DOHH2 (cell line): ENCODE measurements at regions not wholly inside any gene's neighbourhood (a gene's known extent, or its start where the extent isn't known, plus 50 kb on each side); places are given as distances from the start of the nearest gene placed in this dataset.
"Not testable (repeated sequence)": the region's sequence is repeated elsewhere in the genome, so short reads cannot be mapped to it uniquely, and the experiment has no call there.

Experiments
- H3F3A ChIP-seq: fragments of 200-600 bp; sonication (generic), shearing (Covaris generic); 2 replicates; pipeline ENCODE4 v1.6.0; 2016; ENCODE audit warnings: antibody characterized with exemption, mild to moderate bottlenecking; ENCODE audit not compliant: control insufficient read depth, insufficient read depth
- H3K27ac ChIP-seq: fragments of 200-600 bp; sonication (generic); 2 replicates; pipeline ENCODE4 v1.5.1; 2014; ENCODE audit warnings: low read depth, mild to moderate bottlenecking, low read length, moderate library complexity
- H3K27me3 ChIP-seq: fragments of 200-600 bp; sonication (generic); 2 replicates; pipeline ENCODE4 v1.6.1; 2014; ENCODE audit warnings: mild to moderate bottlenecking, low read length, mixed read lengths; ENCODE audit not compliant: control insufficient read depth
- H3K36me3 ChIP-seq: fragments of 200-600 bp; sonication (generic); 2 replicates; pipeline ENCODE4 v1.6.1; 2014; ENCODE audit warnings: mild to moderate bottlenecking, low read length, moderate library complexity, mixed read lengths; ENCODE audit not compliant: control insufficient read depth
- H3K4me1 ChIP-seq: fragments of 200-600 bp; sonication (generic); 2 replicates; pipeline ENCODE4 v1.6.1; 2014; ENCODE audit warnings: mild to moderate bottlenecking, low read length, mixed read lengths; ENCODE audit not compliant: control insufficient read depth
- H3K4me2 ChIP-seq: fragments of 200-600 bp; sonication (generic); 2 replicates; pipeline ENCODE4 v1.6.0; 2014; ENCODE audit warnings: mild to moderate bottlenecking, low read length, moderate library complexity
- H3K4me3 ChIP-seq: fragments of 200-600 bp; sonication (generic); 2 replicates; pipeline ENCODE4 v1.5.1; 2014; ENCODE audit warnings: mild to moderate bottlenecking, low read length, mixed read lengths
- H3K79me2 ChIP-seq: fragments of 200-600 bp; sonication (generic); 2 replicates; pipeline ENCODE4 v1.6.1; 2014; ENCODE audit warnings: mild to moderate bottlenecking, low read length, mixed read lengths; ENCODE audit not compliant: control insufficient read depth
- H3K9me2 ChIP-seq: fragments of 200-600 bp; sonication (generic); replicated peaks from 2 replicates; pipeline ENCODE4 v1.6.1; 2014; ENCODE audit warnings: mild to moderate bottlenecking, low read length, mixed read lengths; ENCODE audit not compliant: control insufficient read depth
- H3K9me3 ChIP-seq: fragments of 200-600 bp; sonication (generic); 2 replicates; pipeline ENCODE4 v1.6.1; 2014; ENCODE audit warnings: antibody characterized with exemption, low read length, mixed read lengths; ENCODE audit not compliant: control insufficient read depth, insufficient read depth
- H4K20me1 ChIP-seq: fragments of 200-600 bp; sonication (generic); 2 replicates; pipeline ENCODE4 v1.6.0; 2014; ENCODE audit warnings: low read depth, mild to moderate bottlenecking, antibody characterized with exemption, low read length, moderate library complexity; ENCODE audit not compliant: control insufficient read depth, insufficient read depth
- CTCF ChIP-seq: fragments of 200-600 bp; sonication (generic); IDR thresholded peaks from one replicate; pipeline ENCODE4 v1.5.1; 2014; ENCODE audit warnings: antibody characterized with exemption, mild to moderate bottlenecking, low read depth, low read length; ENCODE audit not compliant: poor library complexity, severe bottlenecking
- EZH2phosphoT487 ChIP-seq: fragments of 200-600 bp; sonication (generic); IDR thresholded peaks from 2 replicates; pipeline ENCODE4 v1.6.1; 2017; ENCODE audit warnings: borderline replicate concordance, mild to moderate bottlenecking, antibody characterized with exemption, low read length, moderate library complexity, mixed read lengths

GRCh38 chr15:91649831-91650321, 203.6 kb upstream of the SLCO3A1 start:
- H3K27me3 ChIP-seq, result peaks cover 3% of the 10 kb centered on the region; the same call in 1 of the 2 replicates
- H3K4me1 ChIP-seq, result no peaks in the 10 kb centered on the region
- H3K27ac ChIP-seq, result no peak overlapping the region
- no peak overlapping the region for H3K4me3 ChIP-seq
- no peaks in the 10 kb centered on the region; the same call in 1 of the 2 replicates for H3F3A ChIP-seq
- no peaks in the 10 kb centered on the region for H3K79me2 ChIP-seq
- no peaks in the 10 kb centered on the region for H3K36me3 ChIP-seq
- H3K9me3 ChIP-seq, result no peaks in the 10 kb centered on the region
- no peaks in the 10 kb centered on the region for H4K20me1 ChIP-seq
- no peaks in the 10 kb centered on the region for H3K9me2 ChIP-seq
- H3K4me2 ChIP-seq, result no peak overlapping the region
- no peak for TF ChIP-seq EZH2phosphoT487
- no peak for TF ChIP-seq CTCF

GRCh38 chr15:91651251-91651650, 202.3 kb upstream of the SLCO3A1 start:
- TF ChIP-seq CTCF (no peak), EZH2phosphoT487 (no peak)
- Histone ChIP-seq H3F3A (no peaks in the 10 kb centered on the region; the same call in 1 of the 2 replicates), H3K4me2 (no peak overlapping the region), H3K27me3 (peaks cover 3% of the 10 kb centered on the region; the same call in 1 of the 2 replicates), H3K27ac (no peak overlapping the region), H3K9me2 (no peaks in the 10 kb centered on the region), H3K4me3 (no peak overlapping the region), H3K4me1 (no peaks in the 10 kb centered on the region), H3K79me2 (no peaks in the 10 kb centered on the region), H3K9me3 (no peaks in the 10 kb centered on the region), H4K20me1 (no peaks in the 10 kb centered on the region), H3K36me3 (no peaks in the 10 kb centered on the region)

DNA sequence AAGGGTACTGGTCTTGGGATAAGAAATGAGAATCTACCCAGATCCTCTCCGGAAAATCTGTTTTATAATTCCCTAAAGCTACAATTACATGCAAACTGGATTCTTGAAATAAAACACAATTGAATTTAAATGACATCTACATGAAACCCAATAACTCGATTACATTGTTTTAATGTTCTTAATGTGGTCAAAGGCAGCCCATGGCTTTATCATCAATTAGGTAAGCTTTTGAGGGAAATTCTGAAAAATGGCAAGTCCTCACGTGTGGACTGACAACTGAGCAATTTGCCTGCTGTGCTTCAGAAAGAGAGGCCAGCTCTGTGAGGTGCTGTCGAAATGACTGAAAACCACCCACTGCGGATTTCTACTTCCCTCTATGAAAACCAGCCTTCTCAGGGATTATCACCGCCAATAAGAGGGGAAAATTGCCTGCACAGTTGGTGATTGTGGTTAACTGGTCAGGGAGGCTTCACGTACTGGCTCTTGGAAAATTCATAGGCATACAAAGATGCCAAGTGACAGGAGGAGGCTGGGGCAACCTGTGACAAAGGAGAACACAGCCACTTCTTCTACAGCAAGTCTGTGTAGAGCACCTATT, 200.8 kb upstream of the SLCO3A1 start:
- Histone ChIP-seq H3F3A (no peaks in the 10 kb centered on the region; the same call in 1 of the 2 replicates), H3K4me3 (no peak overlapping the region), H3K36me3 (no peaks in the 10 kb centered on the region), H3K4me2 (no peak overlapping the region), H3K9me2 (no peaks in the 10 kb centered on the region), H3K4me1 (no peaks in the 10 kb centered on the region), H3K9me3 (no peaks in the 10 kb centered on the region), H3K79me2 (no peaks in the 10 kb centered on the region), H3K27ac (no peak overlapping the region), H4K20me1 (no peaks in the 10 kb centered on the region), H3K27me3 (peaks cover 3% of the 10 kb centered on the region; the same call in 1 of the 2 replicates)
- TF ChIP-seq EZH2phosphoT487 (no peak), CTCF (no peak)

DNA sequence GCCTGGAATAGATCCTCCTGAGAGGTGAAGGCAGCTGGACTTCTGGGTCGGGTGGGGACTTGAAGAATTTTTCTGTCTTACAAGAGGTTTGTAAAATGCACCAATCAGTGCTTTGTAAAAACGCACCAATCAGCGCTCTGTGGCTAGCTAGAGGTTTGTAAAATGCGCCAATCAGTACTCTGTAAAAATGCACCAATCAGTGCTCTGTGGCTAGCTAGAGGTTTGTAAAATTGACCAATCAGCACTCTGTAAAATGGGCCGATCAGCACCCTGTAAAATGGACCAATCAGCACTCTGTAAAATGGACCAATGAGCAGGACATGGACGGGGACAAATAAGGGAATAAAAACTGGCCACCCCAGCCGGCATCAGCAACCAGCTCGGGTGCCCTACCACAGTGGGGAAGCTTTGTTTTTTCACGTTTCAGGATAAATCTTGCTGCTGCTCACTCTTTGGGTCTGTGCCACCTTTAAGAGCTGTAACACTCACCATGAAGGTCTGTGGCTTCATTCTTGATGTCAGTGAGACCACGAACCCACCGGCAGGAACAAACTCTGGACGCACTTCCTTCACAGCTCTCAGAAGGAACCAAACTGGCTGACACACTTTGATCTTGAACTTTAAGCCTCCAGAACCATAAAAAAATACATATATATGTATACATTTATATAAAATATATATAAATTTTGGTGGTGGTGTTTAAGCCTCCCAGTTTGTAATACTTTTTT, 197.8 kb upstream of the SLCO3A1 start:
- not testable (repeated sequence) for H3K36me3 ChIP-seq, H3K27ac ChIP-seq, H3K4me1 ChIP-seq, H3K79me2 ChIP-seq, H4K20me1 ChIP-seq, H3K4me3 ChIP-seq, H3F3A ChIP-seq, H3K9me2 ChIP-seq, H3K9me3 ChIP-seq, H3K4me2 ChIP-seq, H3K27me3 ChIP-seq
